ENCODE measurements at regions not wholly inside any gene's neighbourhood (a gene's known extent, or its start where the extent isn't known, plus 50 kb on each side); places are given as distances from the start of the nearest gene placed in this dataset.
A peak's percentile ranks its signal among the peaks of the same experiment; 100 is the strongest.

GRCh38 chrX:148416931-148417330, 83.5 kb upstream of the AFF2 start:
- Mint-ChIP-seq H3K27ac (ENCODE audit: unreplicated experiment) (no peak overlapping the region), H3K9me3 (ENCODE audit: unreplicated experiment) (no peaks in the 10 kb centered on the region), H3K36me3 (ENCODE audit: low read depth, unreplicated experiment) (no peaks in the 10 kb centered on the region), H3K4me3 (ENCODE audit: unreplicated experiment) (no peak overlapping the region), H3K27me3 (ENCODE audit: low read depth, unreplicated experiment) (no peaks in the 10 kb centered on the region), H3K4me1 (ENCODE audit: low read depth, unreplicated experiment) (no peaks in the 10 kb centered on the region)
- Histone ChIP-seq H4K20me1 (ENCODE audit: insufficient read depth, low read length) (no peaks in the 10 kb centered on the region), H2AFZ (ENCODE audit: low read depth, low read length) (no peak overlapping the region), H3K36me3 (ENCODE audit: insufficient read depth, low read length) (no peaks in the 10 kb centered on the region), H3K9me3 (ENCODE audit: insufficient read depth, low read depth, low read length) (no peaks in the 10 kb centered on the region), H3K27ac (ENCODE audit: low read depth, low read length) (peak overlapping the region; percentile 42), H3K4me2 (ENCODE audit: low read length) (no peak overlapping the region), H3K27me3 (ENCODE audit: insufficient read depth, low read length) (no peaks in the 10 kb centered on the region), H3K79me2 (ENCODE audit: insufficient read depth, low read length) (no peaks in the 10 kb centered on the region), H3K4me3 (ENCODE audit: insufficient read depth, low read depth, low read length) (no peak overlapping the region), H3K4me1 (ENCODE audit: insufficient read depth, low read length) (peaks cover 4% of the 10 kb centered on the region), H3K9ac (ENCODE audit: low read length) (no peak overlapping the region)
- no peak for TF ChIP-seq EZH2 (IDR thresholded peaks at IDR 0.05; ENCODE audit: insufficient read depth, low read length)
- TF ChIP-seq, protein P1, sequence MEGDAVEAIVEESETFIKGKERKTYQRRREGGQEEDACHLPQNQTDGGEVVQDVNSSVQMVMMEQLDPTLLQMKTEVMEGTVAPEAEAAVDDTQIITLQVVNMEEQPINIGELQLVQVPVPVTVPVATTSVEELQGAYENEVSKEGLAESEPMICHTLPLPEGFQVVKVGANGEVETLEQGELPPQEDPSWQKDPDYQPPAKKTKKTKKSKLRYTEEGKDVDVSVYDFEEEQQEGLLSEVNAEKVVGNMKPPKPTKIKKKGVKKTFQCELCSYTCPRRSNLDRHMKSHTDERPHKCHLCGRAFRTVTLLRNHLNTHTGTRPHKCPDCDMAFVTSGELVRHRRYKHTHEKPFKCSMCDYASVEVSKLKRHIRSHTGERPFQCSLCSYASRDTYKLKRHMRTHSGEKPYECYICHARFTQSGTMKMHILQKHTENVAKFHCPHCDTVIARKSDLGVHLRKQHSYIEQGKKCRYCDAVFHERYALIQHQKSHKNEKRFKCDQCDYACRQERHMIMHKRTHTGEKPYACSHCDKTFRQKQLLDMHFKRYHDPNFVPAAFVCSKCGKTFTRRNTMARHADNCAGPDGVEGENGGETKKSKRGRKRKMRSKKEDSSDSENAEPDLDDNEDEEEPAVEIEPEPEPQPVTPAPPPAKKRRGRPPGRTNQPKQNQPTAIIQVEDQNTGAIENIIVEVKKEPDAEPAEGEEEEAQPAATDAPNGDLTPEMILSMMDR (IDR thresholded peaks at IDR 0.05; ENCODE audit: insufficient read depth, low read depth, low read length): no peak
- FAIRE-seq (peak; percentile 99), DNase-seq (ENCODE audit: low read depth) (peak; percentile 77)

- no peak overlapping the region for H3K27ac Mint-ChIP-seq (ENCODE audit: unreplicated experiment)
- Histone ChIP-seq H3K27ac (ENCODE audit: low read depth, low read length) (no peak overlapping the region), H3K4me2 (ENCODE audit: low read length) (no peak overlapping the region), H3K4me3 (ENCODE audit: insufficient read depth, low read depth, low read length) (no peak overlapping the region), H3K36me3 (ENCODE audit: insufficient read depth, low read length) (no peaks in the 10 kb centered on the region), H3K4me1 (ENCODE audit: insufficient read depth, low read length) (peaks cover 4% of the 10 kb centered on the region), H3K9me3 (ENCODE audit: insufficient read depth, low read depth, low read length) (no peaks in the 10 kb centered on the region), H3K79me2 (ENCODE audit: insufficient read depth, low read length) (no peaks in the 10 kb centered on the region), H3K27me3 (ENCODE audit: insufficient read depth, low read length) (no peaks in the 10 kb centered on the region), H3K9ac (ENCODE audit: low read length) (no peak overlapping the region), H4K20me1 (ENCODE audit: insufficient read depth, low read length) (no peaks in the 10 kb centered on the region), H2AFZ (ENCODE audit: low read depth, low read length) (no peak overlapping the region)
- peak; percentile 92 for FAIRE-seq
- DNase-seq (ENCODE audit: low read depth): peak; percentile 51
- H3K27me3 Mint-ChIP-seq (ENCODE audit: low read depth, unreplicated experiment): no peaks in the 10 kb centered on the region
- H3K4me3 Mint-ChIP-seq (ENCODE audit: unreplicated experiment): no peak overlapping the region
- H3K9me3 Mint-ChIP-seq (ENCODE audit: unreplicated experiment): no peaks in the 10 kb centered on the region
- no peaks in the 10 kb centered on the region for H3K36me3 Mint-ChIP-seq (ENCODE audit: low read depth, unreplicated experiment)
- H3K4me1 Mint-ChIP-seq (ENCODE audit: low read depth, unreplicated experiment): no peaks in the 10 kb centered on the region
- TF ChIP-seq, protein P1 (IDR thresholded peaks at IDR 0.05; ENCODE audit: insufficient read depth, low read depth, low read length): no peak
- TF ChIP-seq EZH2 (IDR thresholded peaks at IDR 0.05; ENCODE audit: insufficient read depth, low read length): no peak
These were observed 82.5 kb upstream of the AFF2 start for GRCh38 chrX:148417934-148418333.

GRCh38 chrX:148422526-148422925, 77.9 kb upstream of the AFF2 start:
- Histone ChIP-seq H3K27me3 (ENCODE audit: insufficient read depth, low read length) (no peaks in the 10 kb centered on the region), H3K4me2 (ENCODE audit: low read length) (no peak overlapping the region), H2AFZ (ENCODE audit: low read depth, low read length) (no peak overlapping the region), H4K20me1 (ENCODE audit: insufficient read depth, low read length) (no peaks in the 10 kb centered on the region), H3K79me2 (ENCODE audit: insufficient read depth, low read length) (no peaks in the 10 kb centered on the region), H3K4me3 (ENCODE audit: insufficient read depth, low read depth, low read length) (no peak overlapping the region), H3K9me3 (ENCODE audit: insufficient read depth, low read depth, low read length) (no peaks in the 10 kb centered on the region), H3K36me3 (ENCODE audit: insufficient read depth, low read length) (no peaks in the 10 kb centered on the region), H3K27ac (ENCODE audit: low read depth, low read length) (no peak overlapping the region), H3K4me1 (ENCODE audit: insufficient read depth, low read length) (no peaks in the 10 kb centered on the region), H3K9ac (ENCODE audit: low read length) (no peak overlapping the region)
- H3K4me1 Mint-ChIP-seq (ENCODE audit: low read depth, unreplicated experiment): no peaks in the 10 kb centered on the region
- no peaks in the 10 kb centered on the region for H3K27me3 Mint-ChIP-seq (ENCODE audit: low read depth, unreplicated experiment)
- FAIRE-seq (peak; percentile 80), DNase-seq (ENCODE audit: low read depth) (peak; percentile 26)
- H3K36me3 Mint-ChIP-seq (ENCODE audit: low read depth, unreplicated experiment): peaks cover 1% of the 10 kb centered on the region
- H3K9me3 Mint-ChIP-seq (ENCODE audit: unreplicated experiment): no peaks in the 10 kb centered on the region
- TF ChIP-seq, protein P1 (IDR thresholded peaks at IDR 0.05; ENCODE audit: insufficient read depth, low read depth, low read length): no peak
- H3K27ac Mint-ChIP-seq (ENCODE audit: unreplicated experiment): no peak overlapping the region
- no peak overlapping the region for H3K4me3 Mint-ChIP-seq (ENCODE audit: unreplicated experiment)
